ENCODE measurements at regions not wholly inside any gene's neighbourhood (a gene's known extent, or its start where the extent isn't known, plus 50 kb on each side); places are given as distances from the start of the nearest gene placed in this dataset.

- Mint-ChIP-seq H3K9me3 (peaks cover 6% of the 10 kb centered on the region), H3K4me3 (no peak overlapping the region), H3K27me3 (no peaks in the 10 kb centered on the region), H3K27ac (no peak overlapping the region), H3K36me3 (no peaks in the 10 kb centered on the region), H3K4me1 (no peaks in the 10 kb centered on the region)
- ATAC-seq (ENCODE audit: low read depth) (no peak), DNase-seq (no peak)
- POLR2A ChIA-PET, result no interaction called here
These were observed 176.9 kb upstream of the SALL4 start for GRCh38 chr20:51979226-51979625.

GRCh38 chr20:51978070-51978501 is 175.8 kb upstream of the SALL4 start:
- Mint-ChIP-seq H3K36me3 (no peaks in the 10 kb centered on the region), H3K27me3 (no peaks in the 10 kb centered on the region), H3K4me3 (no peak overlapping the region), H3K27ac (no peak overlapping the region), H3K4me1 (no peaks in the 10 kb centered on the region), H3K9me3 (peaks cover 8% of the 10 kb centered on the region)
- no peak for ATAC-seq (ENCODE audit: low read depth)
- no peak for DNase-seq
- POLR2A ChIA-PET, result no interaction called here

DNA sequence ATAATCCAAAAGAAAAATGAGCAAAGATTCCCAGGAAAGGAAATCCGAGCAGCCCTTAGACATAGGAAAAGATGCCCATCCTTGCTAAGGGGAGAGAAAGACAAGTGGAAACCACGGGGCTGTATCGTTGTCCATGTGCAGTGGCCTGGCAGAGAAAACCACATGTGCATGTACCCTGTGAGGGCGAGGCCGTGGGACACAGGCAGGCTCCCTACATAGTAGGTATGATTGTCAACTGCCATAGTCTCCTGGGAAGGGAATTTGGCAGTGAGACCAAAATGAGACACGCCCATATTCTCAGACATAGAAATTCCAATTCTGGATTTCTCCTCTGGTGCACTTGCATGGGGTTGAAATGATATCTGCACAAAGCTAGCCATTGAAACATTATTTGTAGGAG is 169.7 kb upstream of the SALL4 start:
- H3K27me3 Mint-ChIP-seq, result peaks cover 2% of the 10 kb centered on the region
- H3K4me1 Mint-ChIP-seq, result no peaks in the 10 kb centered on the region
- no peak for ATAC-seq (ENCODE audit: low read depth)
- no peak for DNase-seq
- H3K36me3 Mint-ChIP-seq, result no peaks in the 10 kb centered on the region
- POLR2A ChIA-PET, result no interaction called here
- H3K9me3 Mint-ChIP-seq, result peaks cover 4% of the 10 kb centered on the region
- no peak overlapping the region for H3K4me3 Mint-ChIP-seq
- no peak overlapping the region for H3K27ac Mint-ChIP-seq

DNA sequence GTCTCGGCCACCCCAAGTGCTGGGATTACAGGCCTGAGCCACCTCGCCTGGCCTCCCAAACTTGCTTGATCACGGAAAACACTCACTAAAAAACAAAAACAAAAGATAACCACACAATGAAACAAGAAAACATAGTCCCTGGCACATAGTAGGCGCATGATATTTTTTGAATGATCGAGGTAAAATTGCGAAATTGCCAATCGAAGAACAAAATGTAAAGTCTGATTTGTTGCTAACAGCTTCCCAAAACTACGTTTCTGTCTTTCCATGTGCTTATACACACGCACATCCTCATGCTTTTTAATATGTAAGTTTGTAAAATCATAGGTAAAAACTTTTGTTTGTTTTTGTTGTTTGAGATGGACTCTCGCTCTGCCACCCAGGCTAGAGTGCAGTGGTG is 168.5 kb upstream of the SALL4 start:
- ATAC-seq (ENCODE audit: low read depth) (no peak), DNase-seq (no peak)
- H3K9me3 Mint-ChIP-seq, result peaks cover 1% of the 10 kb centered on the region
- no peak overlapping the region for H3K27ac Mint-ChIP-seq
- H3K36me3 Mint-ChIP-seq, result no peaks in the 10 kb centered on the region
- peaks cover 2% of the 10 kb centered on the region for H3K27me3 Mint-ChIP-seq
- POLR2A ChIA-PET, result no interaction called here
- no peaks in the 10 kb centered on the region for H3K4me1 Mint-ChIP-seq
- H3K4me3 Mint-ChIP-seq, result no peak overlapping the region

- no peak overlapping the region for H3K4me3 Mint-ChIP-seq
- DNase-seq, result no peak
- H3K9me3 Mint-ChIP-seq, result peaks cover 1% of the 10 kb centered on the region
- no peak overlapping the region for H3K27ac Mint-ChIP-seq
- POLR2A ChIA-PET, result no interaction called here
- no peaks in the 10 kb centered on the region for H3K36me3 Mint-ChIP-seq
- no peaks in the 10 kb centered on the region for H3K4me1 Mint-ChIP-seq
- peaks cover 6% of the 10 kb centered on the region for H3K27me3 Mint-ChIP-seq
- ATAC-seq (ENCODE audit: low read depth), result no peak
These were observed 166.9 kb upstream of the SALL4 start for GRCh38 chr20:51969191-51969590.

DNA sequence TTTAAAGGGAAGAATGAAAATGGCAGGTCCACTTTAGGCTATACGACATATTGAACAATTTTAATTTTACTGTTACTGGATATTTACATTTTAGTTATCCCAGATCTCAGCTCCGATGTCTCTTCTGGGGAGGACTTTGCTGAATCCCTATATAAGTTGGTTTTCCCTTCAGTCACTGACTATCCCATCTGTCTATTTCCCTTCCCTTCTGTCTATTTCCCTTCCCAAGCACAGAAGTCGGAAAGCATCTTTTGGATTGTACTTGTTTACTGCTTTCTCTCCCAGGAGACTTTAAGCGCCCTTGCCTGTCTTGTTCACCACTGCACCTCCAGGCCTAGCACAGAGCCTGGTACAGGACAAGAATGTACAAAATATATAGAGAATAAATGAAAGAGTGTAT is 165.8 kb upstream of the SALL4 start:
- Mint-ChIP-seq H3K4me3 (no peak overlapping the region), H3K27me3 (peaks cover 6% of the 10 kb centered on the region)

DNA sequence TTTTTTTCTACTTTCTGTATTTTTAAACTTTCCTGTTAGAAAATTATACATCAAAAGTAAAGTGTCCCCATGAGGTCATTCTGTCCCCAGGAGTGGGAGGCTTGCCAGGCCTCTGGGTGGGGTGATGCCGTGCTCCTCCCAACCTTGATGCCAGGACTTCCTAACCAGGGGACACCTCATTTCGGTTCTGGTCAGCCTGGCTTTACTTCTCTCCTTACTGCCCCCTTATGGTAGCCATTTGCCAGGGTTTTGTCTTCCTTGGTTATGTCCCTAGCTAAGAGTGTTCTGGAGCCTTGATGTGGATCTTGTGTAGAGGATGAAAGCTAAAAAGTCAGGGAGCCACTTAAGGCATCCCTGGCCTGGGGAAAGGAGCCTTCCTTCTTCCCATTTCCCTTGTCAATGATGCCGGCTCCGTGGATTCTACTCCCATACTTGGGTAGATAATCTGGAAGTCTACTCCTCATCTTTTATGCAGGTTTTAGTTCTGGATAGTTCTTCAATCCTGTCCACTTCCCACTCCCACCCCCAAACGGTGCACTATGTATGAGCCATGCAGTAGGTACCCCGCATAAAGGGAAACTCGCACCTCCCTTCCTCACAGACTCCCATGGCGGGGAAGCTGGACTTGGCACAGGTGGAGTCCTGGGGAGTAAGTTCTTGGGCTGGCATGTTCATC is 164.1 kb upstream of the SALL4 start:
- Mint-ChIP-seq H3K9me3 (no peaks in the 10 kb centered on the region), H3K4me1 (no peaks in the 10 kb centered on the region), H3K27me3 (peaks cover 6% of the 10 kb centered on the region), H3K27ac (no peak overlapping the region), H3K36me3 (no peaks in the 10 kb centered on the region), H3K4me3 (no peak overlapping the region)
- DNase-seq, result no peak
- ATAC-seq (ENCODE audit: low read depth), result no peak
- POLR2A ChIA-PET, result no interaction called here

More for the DNA sequence above, 165.8 kb upstream of the SALL4 start:
- DNase-seq (no peak), ATAC-seq (ENCODE audit: low read depth) (no peak)
- POLR2A ChIA-PET, result no interaction called here
- H3K36me3 Mint-ChIP-seq, result no peaks in the 10 kb centered on the region
- H3K27ac Mint-ChIP-seq, result no peak overlapping the region
- H3K9me3 Mint-ChIP-seq, result no peaks in the 10 kb centered on the region
- no peaks in the 10 kb centered on the region for H3K4me1 Mint-ChIP-seq

GRCh38 chr20:51961964-51962761 is 159.8 kb upstream of the SALL4 start:
- DNase-seq (no peak), ATAC-seq (ENCODE audit: low read depth) (no peak)
- Mint-ChIP-seq H3K36me3 (no peaks in the 10 kb centered on the region), H3K27ac (no peak overlapping the region), H3K4me1 (peaks cover 1% of the 10 kb centered on the region), H3K4me3 (no peak overlapping the region), H3K27me3 (peaks cover 16% of the 10 kb centered on the region), H3K9me3 (no peaks in the 10 kb centered on the region)
- POLR2A ChIA-PET, result no interaction called here

DNA sequence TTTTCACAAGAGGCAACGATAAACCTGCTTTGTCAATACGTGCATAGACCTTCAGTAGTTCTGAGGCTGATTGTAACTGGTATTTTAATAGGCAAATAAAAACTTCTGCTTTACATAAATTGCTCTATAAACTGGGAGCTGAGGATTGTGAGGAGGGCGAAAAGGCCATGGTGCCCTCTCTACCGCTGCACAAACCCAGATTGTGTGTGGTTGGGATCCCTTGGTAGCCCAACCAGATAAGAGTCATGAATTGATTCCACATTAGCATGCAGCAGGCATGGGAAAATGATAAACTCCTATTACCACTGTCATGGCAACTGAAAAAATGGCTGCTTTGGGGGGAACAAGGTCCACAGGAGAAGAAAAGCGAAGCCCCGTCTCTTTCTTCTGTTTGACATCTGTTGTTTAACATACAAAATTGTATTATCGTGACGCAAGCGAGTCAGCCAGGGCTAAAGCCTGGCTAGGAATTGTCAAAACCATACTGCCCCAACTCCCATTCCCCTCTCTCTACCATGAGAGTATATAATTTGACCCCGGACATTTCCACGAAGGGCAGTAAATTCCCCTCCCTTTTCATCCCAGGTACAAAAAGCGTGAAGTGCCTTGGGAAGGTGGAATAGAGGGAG is 157.8 kb upstream of the SALL4 start:
- H3K27ac Mint-ChIP-seq, result no peak overlapping the region
- ATAC-seq (ENCODE audit: low read depth) (no peak), DNase-seq (no peak)
- peaks cover 1% of the 10 kb centered on the region for H3K4me1 Mint-ChIP-seq
- H3K27me3 Mint-ChIP-seq, result peaks cover 14% of the 10 kb centered on the region
- H3K4me3 Mint-ChIP-seq, result no peak overlapping the region
- H3K9me3 Mint-ChIP-seq, result no peaks in the 10 kb centered on the region
- no peaks in the 10 kb centered on the region for H3K36me3 Mint-ChIP-seq
- POLR2A ChIA-PET, result no interaction called here

- POLR2A ChIA-PET, result no interaction called here
- H3K4me1 Mint-ChIP-seq, result peaks cover 1% of the 10 kb centered on the region
- no peak for DNase-seq
- no peaks in the 10 kb centered on the region for H3K36me3 Mint-ChIP-seq
- no peak for ATAC-seq (ENCODE audit: low read depth)
- no peak overlapping the region for H3K27ac Mint-ChIP-seq
- no peak overlapping the region for H3K4me3 Mint-ChIP-seq
- H3K27me3 Mint-ChIP-seq, result peaks cover 12% of the 10 kb centered on the region
- no peaks in the 10 kb centered on the region for H3K9me3 Mint-ChIP-seq
These were observed 156.8 kb upstream of the SALL4 start for GRCh38 chr20:51959066-51959542.

DNA sequence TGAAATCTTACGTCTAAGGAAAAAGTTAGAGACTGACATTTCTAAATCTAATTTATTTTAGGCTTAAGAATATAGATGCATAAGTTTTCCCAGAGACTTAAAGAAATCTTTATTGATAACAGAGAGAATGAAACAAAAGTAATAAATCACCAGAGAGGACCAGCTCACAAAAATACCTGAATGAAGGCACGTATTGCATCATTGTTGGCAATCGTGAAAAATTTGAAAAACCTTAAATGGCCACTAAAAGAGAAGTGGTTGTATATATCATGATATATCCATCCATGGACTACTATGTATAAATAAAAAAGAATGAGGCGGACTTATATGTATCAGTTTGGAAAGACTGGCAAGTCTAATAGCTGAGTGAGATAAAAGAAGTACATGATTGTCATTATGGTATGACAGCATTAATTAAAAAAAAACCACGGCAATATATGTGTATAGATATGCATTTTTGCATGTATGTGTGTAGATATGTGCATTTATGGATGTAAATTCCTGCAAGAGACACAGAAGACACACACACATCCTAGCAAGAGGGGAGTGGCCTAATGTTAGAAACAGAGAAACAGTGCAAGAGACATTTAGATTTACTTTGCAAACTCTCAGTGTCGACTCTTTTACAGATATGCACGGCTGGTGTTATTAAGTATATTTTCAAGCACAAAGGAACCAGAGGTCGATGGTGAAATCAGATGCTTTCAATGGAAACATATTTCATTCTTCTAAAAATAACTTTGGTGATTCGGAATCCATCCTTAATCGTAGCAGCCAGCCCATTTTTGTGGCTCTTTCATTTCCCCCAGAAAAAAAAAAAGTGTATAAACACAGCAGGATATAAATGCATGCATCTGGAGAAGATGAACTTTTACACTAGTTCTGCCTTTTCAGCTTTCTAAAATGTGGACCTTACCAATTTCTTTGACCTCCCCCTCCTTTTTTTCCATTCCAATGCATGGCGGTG is 156.1 kb upstream of the SALL4 start:
- no peak overlapping the region for H3K4me3 Mint-ChIP-seq
- peaks cover 1% of the 10 kb centered on the region for H3K4me1 Mint-ChIP-seq
- no peaks in the 10 kb centered on the region for H3K36me3 Mint-ChIP-seq
- POLR2A ChIA-PET, result no interaction called here
- DNase-seq, result no peak
- H3K27ac Mint-ChIP-seq, result no peak overlapping the region
- H3K27me3 Mint-ChIP-seq, result peaks cover 12% of the 10 kb centered on the region
- H3K9me3 Mint-ChIP-seq, result peaks cover 3% of the 10 kb centered on the region
- ATAC-seq (ENCODE audit: low read depth), result no peak

DNA sequence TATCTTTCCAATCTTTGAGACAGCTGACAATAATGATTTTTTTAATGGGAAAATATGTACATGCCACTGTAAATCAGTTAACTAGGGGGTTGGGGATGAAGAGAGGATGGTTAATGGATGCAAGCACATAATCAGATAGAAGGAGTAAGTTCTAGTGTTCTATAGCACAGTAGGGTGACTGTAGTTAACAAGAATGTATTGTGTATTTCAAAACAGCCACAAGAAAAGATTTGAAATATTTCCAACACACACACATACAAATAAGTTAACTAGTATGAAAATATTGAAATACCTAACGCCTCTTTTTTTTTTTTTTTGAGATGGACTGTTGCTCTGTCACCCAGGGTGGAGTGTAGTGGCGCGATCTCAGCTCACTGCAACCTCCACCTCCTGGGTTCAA is 153.4 kb upstream of the SALL4 start:
- no peak overlapping the region for H3K4me3 Mint-ChIP-seq
- peaks cover 3% of the 10 kb centered on the region for H3K9me3 Mint-ChIP-seq
- peaks cover 1% of the 10 kb centered on the region for H3K4me1 Mint-ChIP-seq
- no peak overlapping the region for H3K27ac Mint-ChIP-seq
- POLR2A ChIA-PET, result no interaction called here
- no peak for ATAC-seq (ENCODE audit: low read depth)
- H3K27me3 Mint-ChIP-seq, result peaks cover 12% of the 10 kb centered on the region
- H3K36me3 Mint-ChIP-seq, result no peaks in the 10 kb centered on the region
- DNase-seq, result no peak

GRCh38 chr20:51953731-51954340 is 151.5 kb upstream of the SALL4 start:
- Mint-ChIP-seq H3K36me3 (no peaks in the 10 kb centered on the region), H3K27ac (no peak overlapping the region), H3K27me3 (peaks cover under 1% of the 10 kb centered on the region), H3K4me1 (peaks cover 1% of the 10 kb centered on the region), H3K9me3 (peaks cover 3% of the 10 kb centered on the region), H3K4me3 (no peak overlapping the region)
- POLR2A ChIA-PET, result no interaction called here
- DNase-seq (no peak), ATAC-seq (ENCODE audit: low read depth) (no peak)

Measured in activated naive CD8-positive, alpha-beta T cell treated with anti-CD3 and anti-CD28 coated beads, Interleukin-2, amount 10 ng/mL, durations not matched to agents 7 days and 5 days (primary cell).